ENCODE measurements at regions not wholly inside any gene's neighbourhood (a gene's known extent, or its start where the extent isn't known, plus 50 kb on each side); places are given as distances from the start of the nearest gene placed in this dataset.

DNA sequence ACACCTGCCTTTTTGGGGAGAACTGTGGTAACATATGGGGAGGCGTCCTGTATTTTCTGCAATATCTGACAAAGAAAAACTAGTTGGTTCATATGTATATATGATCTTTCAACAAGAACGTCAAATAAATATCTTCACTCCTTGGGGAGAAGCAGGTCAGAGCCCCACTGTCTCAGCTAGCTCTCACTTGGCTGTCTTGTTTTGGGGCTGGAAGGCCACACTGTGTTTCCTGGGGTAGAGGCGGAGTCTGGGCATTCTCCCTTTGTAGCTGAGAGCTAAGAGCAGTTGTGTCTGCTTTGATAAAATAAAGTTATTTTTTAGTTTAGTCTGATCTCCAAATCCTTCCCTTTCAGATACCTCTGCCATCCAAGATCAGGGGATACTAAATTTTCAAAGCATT is 83.9 kb upstream of the IGFBP3 start:
- TF ChIP-seq, protein P1, sequence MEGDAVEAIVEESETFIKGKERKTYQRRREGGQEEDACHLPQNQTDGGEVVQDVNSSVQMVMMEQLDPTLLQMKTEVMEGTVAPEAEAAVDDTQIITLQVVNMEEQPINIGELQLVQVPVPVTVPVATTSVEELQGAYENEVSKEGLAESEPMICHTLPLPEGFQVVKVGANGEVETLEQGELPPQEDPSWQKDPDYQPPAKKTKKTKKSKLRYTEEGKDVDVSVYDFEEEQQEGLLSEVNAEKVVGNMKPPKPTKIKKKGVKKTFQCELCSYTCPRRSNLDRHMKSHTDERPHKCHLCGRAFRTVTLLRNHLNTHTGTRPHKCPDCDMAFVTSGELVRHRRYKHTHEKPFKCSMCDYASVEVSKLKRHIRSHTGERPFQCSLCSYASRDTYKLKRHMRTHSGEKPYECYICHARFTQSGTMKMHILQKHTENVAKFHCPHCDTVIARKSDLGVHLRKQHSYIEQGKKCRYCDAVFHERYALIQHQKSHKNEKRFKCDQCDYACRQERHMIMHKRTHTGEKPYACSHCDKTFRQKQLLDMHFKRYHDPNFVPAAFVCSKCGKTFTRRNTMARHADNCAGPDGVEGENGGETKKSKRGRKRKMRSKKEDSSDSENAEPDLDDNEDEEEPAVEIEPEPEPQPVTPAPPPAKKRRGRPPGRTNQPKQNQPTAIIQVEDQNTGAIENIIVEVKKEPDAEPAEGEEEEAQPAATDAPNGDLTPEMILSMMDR (IDR thresholded peaks at IDR 0.05; ENCODE audit: control insufficient read depth, extremely low read depth, insufficient read depth), result no peak
- no peak overlapping the region for H3K4me3 ChIP-seq (ENCODE audit: low read depth, low read length)
- DNase-seq (ENCODE audit: low read depth), result no peak

DNA sequence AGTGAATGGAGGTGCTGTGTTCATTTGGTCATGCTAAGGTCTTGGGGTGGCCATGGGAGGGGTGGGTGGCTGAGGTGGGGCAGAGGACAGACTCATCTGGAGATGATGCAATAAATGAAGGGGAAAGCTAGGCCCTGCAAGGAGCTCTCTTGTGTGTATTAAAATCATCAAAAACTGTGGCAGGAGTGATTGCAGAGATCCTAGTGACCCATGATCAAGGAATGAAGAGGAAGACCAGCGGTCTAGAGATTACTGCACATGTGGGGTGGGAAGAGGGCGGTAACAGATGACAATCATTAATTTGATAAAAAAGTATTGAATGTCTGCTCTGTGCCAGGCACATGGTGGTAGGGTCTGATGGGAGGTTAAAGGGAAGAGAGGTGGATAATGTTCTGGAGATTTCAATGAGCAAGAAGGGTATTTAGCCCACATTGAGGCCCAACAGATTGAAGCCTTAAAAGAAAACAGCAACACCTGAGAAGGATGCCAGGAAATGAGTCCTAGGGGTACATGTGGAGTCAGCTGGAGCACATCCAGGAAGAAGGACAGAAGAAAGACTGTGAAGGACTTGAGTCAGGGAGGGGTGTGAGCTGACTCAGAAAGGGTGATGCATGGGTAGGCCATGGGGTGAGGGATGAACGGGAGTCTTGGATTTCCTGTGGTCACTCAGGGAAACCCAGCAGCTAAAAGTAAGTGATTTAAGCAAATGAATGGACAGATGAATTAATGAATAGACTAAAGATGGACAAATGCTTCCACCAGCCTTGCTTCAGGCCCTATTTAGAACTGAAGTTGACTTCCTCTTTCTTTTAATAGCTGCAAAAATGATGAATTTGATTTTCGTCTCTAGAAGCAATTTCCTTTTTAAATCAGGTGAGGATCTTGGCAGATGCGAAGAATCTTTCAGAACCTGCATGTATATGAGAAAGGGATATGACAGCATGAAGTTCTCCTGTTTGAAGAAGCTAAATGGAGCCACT is 83.1 kb upstream of the IGFBP3 start:
- no peak overlapping the region for H3K4me3 ChIP-seq (ENCODE audit: low read depth, low read length)
- TF ChIP-seq, protein P1 (IDR thresholded peaks at IDR 0.05; ENCODE audit: control insufficient read depth, extremely low read depth, insufficient read depth), result no peak
- DNase-seq (ENCODE audit: low read depth), result no peak

DNA sequence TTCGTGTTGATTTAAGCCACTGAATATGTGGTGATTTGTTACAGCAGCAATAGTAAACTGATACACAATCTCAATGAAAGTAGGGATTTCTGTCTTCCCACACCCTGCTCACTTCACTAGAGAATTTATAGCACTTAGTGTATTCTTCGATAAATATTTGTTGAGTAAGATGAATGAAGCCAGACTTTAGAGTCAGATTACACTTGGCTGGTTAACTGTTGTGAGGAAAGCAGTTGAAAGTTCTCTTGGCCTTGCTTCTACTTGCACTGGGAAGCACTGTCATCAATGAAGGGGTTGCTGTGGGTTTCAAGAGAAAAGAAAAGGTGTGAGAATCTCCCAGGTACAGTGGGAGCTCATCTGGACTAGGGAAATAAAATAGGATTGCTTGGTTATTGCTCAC is 82.1 kb upstream of the IGFBP3 start:
- H3K4me3 ChIP-seq (ENCODE audit: low read depth, low read length), result no peak overlapping the region
- TF ChIP-seq, protein P1 (IDR thresholded peaks at IDR 0.05; ENCODE audit: control insufficient read depth, extremely low read depth, insufficient read depth), result no peak
- DNase-seq (ENCODE audit: low read depth), result no peak

DNA sequence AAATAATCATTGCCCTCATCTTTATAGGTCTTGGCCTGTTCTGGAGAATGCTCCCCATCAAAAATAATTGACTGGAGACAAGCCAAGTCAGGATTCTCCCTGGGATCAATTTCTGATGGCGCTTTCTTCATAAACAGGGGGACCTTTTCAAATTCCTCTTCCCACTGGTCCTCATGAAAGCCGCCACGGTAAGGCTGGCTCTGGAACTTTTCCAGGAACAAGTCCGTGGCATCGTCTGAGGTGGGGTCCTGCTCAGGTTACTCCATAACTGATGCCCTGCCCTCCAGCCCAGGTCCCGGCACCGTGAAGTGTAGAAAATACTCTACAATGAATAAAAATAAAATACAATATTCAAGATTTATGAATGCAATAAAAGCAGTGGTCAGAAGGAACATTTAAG is 79.4 kb upstream of the IGFBP3 start:
- no peak for DNase-seq (ENCODE audit: low read depth)
- TF ChIP-seq, protein P1 (IDR thresholded peaks at IDR 0.05; ENCODE audit: control insufficient read depth, extremely low read depth, insufficient read depth), result no peak
- no peak overlapping the region for H3K4me3 ChIP-seq (ENCODE audit: low read depth, low read length)

DNA sequence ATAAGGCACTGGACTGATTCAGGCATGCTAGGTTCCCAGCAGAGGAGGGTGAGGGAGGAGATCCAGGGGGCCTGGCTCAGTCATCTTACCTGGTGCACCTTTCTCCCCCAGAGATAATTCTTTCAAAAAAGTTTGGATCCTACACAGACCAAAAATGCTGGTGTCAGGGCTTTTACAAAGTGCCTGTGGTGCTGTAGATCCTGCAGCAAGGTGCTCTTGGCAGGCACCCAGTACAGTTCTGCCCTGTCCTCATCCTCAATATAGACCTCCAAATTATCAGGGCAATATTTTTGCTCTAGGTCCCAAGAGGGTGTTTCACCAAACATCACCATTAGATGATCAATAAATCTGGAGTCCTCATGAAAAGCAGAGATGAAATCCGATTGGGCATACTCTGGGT is 78.5 kb upstream of the IGFBP3 start:
- DNase-seq (ENCODE audit: low read depth), result no peak
- H3K4me3 ChIP-seq (ENCODE audit: low read depth, low read length), result no peak overlapping the region
- TF ChIP-seq, protein P1 (IDR thresholded peaks at IDR 0.05; ENCODE audit: control insufficient read depth, extremely low read depth, insufficient read depth), result no peak

DNA sequence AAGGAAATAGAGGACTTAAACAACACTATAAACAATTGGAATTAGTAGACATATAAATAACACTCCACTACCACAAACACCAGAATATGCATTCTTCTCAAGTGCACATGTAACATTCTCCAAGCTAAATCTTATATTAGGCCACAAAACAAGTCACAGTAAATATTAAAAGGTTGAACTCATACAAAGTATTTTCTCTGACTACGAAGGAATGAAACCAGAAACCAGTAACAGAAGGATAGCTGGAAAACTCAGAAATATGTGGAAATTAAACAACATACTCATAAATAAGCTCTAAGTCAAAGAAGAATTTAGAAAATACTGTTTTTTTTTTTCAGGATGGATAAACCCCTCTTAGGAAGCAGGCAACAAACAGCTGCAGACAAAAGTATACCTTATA is 77.4 kb upstream of the IGFBP3 start:
- no peak for DNase-seq (ENCODE audit: low read depth)
- no peak overlapping the region for H3K4me3 ChIP-seq (ENCODE audit: low read depth, low read length)
- TF ChIP-seq, protein P1 (IDR thresholded peaks at IDR 0.05; ENCODE audit: control insufficient read depth, extremely low read depth, insufficient read depth), result no peak
